GM12892 (cell line): ENCODE measurements at regions not wholly inside any gene's neighbourhood (a gene's known extent, or its start where the extent isn't known, plus 50 kb on each side); places are given as distances from the start of the nearest gene placed in this dataset.

Source experiments
- POLR2A ChIP-seq: IDR thresholded peaks from 2 replicates; pipeline ENCODE4 v1.6.1; 2011; ENCODE audit warnings: low read depth, low read length, control low read depth
- POLR2AphosphoS5 ChIP-seq: IDR thresholded peaks from 2 replicates; pipeline ENCODE4 v1.6.1; 2011; ENCODE audit warnings: low read depth, low read length, control low read depth
- TAF1 ChIP-seq: IDR thresholded peaks from 2 replicates; pipeline ENCODE4 v1.6.1; 2011; ENCODE audit warnings: low read depth, mild to moderate bottlenecking, control low read depth, low read length, borderline replicate concordance

DNA sequence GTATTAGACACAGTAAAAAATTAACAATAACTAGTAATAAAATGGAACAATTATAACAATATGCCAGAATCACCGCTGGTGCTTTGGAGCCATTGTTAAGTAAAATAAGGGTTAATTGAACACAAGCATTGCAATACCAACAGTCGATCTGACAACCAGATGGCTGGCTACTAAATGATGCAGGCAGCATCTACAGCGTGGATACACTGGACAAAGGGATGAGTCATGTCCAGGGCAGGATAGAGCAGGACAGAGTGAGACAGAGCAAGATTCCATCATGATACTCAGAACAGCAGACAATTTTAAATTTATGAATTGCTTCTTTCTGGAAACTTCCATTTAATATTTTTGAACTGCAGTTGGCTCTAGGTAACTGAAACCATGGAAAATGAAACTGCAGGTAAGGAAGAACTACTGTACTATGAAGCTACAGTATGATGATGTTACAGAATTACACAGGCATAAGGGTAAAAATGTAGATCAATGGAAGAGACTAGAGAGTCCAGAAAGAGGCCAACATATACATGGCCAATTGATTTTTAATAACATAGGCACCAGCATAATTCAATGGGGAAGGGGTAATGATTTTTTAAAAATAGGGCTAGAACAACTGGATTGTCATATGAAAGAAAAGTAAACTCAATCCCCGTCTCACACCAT is 168.7 kb downstream of the RRAGC start:
- TF ChIP-seq POLR2A, result no peak
- TF ChIP-seq POLR2AphosphoS5, result no peak
- no peak for TF ChIP-seq TAF1
